ENCODE measurements at regions not wholly inside any gene's neighbourhood (a gene's known extent, or its start where the extent isn't known, plus 50 kb on each side); places are given as distances from the start of the nearest gene placed in this dataset.

DNA sequence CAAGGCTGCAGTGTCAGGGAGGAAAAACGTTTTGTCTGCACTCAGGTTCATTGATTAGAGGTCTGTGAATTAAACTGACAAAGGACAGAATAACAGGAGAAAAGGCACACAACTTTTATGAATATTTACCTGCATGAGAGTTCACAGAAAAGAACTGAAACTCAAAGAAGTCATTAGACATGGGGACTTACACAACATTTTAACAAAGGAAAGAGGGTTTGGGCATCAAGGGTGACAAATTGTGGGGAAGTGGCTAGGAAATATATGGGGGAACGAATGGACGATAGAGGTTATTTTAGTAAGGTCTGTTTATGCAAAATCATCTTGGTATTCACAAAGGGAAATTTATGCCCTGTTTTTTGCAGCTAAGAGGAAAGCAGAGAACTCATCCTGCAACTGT is 65.6 kb upstream of the C15orf39 start:
- DNase-seq = peak; percentile 71

DNA sequence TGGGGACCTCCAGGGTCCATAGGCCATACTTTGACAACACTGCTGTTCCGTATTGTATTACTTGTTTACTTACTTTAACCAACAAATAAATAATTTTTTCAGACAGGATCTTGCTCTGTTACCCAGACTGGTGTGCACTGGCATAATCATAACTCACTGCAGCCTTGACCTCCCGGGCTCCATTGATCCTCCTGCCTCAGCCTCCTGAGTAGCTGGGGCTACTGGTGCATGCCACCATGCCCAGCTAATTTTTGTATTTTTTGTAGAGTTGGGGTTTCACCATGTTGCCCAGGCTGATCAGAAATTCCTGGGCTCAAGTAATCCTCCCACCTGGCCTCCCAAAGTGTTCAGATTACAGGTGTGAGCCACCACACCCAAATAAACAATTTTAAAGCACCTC is 64.9 kb upstream of the C15orf39 start:
- no peak for DNase-seq

DNA sequence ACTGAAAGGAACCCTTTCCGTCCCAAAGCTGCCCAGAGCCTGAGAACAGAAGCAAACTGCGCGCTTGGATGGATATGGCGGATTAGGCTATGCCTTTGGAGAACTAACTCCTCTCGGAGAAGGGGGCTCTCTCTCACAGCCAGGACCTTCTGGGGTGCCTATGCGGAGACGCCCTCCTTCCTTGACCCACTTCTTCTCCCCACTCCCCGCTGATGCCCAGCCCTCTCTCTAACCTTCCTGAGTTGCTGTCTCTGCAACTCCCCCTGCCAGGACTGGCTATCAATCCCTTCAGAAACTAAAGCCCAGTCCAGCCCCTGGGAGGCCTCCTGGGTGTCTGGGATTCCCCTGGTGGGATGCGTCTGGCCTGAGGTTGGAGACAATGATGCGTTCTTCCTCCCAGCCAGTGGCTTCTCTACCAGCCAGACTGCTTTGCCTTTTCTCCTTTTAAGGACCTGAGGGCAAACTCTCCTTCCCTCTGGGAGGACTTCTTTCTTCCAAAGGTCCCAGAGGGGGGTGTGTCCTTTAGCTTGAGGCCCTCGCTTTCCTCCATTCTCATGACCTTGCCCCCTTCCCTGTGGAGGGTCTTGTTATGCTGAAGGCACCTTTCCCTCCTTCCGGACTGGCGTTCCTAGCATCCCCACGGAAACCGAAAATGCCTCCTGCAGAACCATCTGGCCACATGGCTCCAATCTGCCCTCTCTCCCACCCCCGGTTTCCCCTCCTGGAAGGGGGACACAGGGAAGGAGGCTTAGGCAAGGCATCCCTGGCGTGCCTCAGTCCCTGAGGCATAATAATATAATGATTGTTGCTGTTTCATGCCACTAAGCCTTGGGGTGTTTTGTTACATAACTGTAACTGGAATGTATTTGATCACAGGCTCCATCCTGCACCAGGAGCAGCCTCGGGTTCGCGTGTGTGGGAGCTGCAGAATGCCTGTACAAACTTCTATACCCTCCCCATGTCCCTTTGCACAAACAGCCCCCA is 63.4 kb upstream of the C15orf39 start:
- no peak for DNase-seq

DNA sequence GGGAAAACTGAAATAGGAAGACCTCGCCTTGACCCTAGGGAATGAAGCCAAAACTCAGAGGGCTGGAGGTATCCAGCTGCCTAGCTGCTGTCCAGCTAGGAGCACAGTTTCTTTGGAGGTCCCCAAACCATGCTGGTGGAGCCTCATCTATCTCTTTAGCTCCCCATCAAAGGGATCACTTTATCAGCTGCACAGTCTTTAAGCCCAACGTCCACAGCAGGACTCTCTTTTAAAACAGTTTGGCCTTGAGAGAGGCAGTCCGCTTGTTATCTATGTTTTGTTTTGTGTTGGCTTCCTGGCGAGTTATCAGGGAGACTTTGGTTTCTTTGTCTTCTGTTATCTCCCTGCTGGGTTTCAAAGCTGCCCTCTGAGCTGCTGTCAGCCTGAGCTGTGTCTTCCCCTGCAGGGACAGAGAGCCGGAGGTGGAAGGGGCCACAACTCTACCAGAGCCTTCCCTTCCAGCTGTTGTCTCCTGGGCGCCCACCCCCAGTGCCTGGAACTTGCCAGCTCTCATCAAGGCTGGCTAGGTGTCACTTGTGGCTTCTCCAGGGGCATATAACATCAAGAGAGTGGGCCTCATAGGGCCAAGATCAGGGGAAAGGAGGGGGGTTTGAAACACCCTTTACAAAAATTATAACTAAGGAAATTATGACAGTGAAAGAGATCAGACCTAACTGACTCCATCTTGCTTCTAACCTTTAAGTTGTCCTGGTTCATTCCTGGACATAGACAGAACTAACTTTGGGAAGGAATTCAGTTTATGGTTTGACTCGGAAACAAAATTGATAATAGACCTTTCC is 61.4 kb upstream of the C15orf39 start:
- no peak for DNase-seq

DNA sequence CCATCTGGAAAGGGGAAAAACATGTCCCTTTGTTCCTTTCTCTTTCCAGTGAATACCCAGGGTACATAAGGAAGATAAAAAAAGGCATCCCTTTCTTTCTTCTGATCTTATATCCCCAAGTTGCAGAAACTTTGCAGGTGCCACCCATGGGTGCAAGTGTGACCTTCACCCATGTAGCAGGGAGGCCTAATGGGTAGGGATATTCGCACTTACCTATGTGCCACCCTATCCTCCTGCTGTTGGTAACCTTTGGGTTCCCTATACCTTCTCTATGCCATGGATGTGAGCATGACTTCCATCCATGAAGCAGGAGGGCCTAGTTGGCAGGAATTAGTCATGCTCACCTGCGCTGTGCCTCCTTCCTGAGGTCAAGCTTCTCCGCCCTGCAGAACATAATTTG is 59.2 kb upstream of the C15orf39 start:
- DNase-seq = no peak

DNA sequence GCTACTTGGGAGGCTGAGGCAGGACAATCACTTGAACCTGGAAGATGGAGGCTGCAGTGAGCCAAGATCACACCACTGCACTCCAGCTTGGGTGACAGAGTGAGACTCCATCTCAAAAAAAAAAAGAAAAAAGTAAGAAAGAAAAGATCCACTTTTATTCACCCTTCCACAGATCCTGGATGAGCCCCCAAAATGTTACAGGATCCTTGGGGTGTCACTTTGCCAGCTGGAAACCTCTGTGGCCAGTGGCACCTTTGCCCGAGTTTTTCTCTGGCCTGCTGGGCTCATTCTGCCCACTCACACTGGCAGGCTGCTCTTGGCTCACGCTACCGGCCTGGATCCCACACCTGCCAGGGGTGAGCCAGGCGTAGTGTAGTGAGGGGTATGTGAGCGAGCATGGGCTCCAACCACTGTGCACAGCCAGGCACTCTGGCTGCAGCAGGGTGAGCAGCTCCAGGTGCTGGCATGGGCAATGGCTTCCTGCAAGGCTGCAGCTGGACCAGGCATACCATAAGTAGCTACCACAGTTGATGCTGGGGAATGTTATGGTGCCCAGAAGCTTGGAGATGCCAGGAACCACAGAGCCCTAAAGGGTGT is 57.8 kb upstream of the C15orf39 start:
- DNase-seq = peak; percentile 28

DNA sequence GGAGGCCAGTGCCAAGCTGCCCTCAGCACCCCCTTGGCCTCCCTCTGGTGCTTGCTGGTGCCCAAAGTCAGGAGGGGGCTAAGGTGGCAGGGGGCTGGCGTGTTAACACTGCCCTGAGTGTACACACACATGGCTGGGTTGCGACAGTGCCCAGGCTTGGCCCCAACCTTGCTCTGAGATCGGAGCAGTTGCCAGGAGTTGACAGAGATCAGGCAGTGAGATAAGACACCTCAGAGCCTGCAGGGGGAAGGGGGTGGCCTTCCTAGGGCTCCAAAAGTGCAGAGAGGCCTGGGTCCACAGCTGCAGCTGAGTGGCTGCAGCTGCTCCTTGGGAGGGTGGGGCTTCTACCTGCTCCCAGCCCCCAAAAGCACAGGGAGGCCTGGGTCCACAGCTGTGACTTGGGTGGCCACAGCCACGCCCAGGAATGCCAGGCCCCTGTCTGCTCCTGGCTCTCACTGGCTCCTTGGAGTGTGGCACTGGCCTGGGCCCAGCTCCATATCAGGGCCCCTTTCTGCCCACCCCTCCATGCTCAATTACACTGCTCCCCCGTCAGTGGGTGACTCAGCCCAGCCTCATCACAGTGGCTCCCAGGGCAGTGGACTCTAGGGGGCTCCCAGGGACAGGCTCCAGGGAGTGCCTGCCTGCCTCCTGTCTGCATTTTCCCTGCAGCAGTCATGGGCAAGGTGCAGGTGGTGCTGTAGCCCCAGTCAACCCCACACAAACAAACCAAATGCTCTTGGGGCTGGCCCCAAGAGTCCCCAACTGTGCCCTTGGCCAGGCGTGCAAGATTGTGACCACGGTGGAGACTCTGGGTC is 56.4 kb upstream of the C15orf39 start:
- DNase-seq = no peak

DNA sequence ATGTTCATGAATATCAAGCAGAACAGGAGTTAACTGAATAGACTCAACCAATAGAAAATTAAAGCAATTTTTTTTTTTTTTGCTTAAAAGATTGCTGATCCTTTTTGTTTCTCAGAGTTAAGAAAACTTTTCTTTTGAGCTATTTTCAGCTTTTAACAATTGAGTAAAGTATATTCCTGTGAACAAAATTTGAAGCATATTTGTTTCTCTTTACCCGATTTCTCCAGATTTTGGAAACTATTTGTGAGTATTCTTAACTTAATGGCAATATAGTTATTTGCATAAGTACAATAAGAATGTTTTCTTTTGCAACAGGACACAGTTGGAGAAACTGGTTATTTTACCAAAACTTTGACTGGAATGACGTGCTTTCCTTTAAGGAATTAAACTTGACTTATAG is 53.4 kb upstream of the C15orf39 start:
- peak; percentile 27 for DNase-seq

DNA sequence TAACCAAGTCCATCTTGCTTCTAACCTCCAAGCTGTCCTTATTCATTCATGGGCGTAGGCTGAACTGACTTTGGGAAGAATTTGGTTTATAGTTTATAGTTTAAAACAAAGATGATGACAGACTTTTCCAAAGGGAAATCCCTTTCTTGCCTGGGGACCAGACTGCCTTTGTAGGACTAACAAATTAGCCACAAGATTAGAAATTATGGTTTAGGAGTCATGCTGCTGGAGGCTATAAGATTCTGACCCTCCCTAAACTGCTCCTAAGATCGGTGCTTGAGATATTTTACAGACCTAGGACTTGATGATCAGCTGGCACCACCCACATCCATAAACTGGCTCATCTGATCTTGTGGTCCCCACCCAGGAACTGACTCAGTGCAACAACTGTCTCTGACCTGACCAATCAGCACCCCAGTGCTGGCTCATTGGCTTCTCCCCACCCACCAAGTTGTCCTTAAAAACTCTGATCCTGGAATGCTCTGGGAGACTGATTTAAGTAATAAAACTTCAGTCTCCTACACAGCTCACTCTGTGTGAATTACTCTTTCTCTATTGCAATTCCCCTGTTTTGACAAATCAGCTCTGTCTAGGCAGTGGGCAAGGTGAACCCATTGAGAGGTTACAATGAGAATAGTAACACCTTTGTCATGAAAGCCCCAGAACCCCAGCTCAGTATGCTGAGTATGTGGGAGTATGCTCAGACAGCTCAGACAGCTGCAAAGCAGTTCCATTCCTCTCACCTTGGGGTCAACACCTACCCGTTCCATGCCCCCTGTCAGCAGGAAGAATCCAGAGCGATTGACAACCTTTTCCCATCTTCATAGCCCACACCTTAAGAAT is 51.6 kb upstream of the C15orf39 start:
- DNase-seq = peak; percentile 37

DNA sequence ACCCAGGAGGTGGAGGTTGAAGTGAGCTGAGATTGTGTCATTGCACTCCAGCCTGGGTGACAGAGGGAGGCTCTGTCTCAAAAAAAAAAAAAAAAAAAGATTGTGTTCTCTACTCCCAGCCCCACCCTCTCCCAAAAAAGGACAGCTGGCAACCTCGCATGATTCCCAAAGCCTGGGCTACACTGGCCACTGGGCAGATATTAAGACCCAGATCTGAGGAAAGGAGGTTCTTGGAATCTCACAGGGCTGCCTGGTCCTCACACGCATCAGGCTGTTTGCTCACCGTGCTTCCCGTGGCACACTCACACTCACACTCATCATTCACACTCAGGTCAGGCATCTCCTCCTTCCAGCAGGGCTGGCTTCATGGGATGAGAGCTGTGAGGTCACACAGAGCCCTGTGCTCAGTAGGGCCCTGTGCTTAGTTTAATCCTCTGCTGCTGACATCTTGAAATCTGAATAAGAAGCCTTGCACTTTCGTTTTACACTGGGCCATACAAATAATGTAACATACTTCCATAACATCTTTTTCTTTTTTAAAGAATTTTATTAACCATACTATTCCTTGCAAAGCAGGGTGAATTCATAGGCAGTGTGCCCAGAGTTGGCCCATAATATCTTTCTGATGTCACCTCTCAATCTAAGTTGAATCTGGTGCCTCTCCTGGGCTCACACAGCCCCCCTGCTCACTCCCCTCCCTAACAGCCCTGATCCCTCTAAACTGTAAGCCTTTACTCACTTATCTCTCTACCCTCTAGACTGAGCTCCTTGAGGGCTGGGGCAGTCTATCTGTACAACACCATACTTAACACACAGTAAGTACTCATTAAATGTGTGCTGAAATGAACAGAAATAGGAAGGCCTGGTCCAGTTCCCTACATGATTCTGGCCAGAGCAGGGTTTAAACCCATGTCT is 50.2 kb upstream of the C15orf39 start:
- no peak for DNase-seq

Data from MV-4-11 (cell line).